ENCODE measurements at regions not wholly inside any gene's neighbourhood (a gene's known extent, or its start where the extent isn't known, plus 50 kb on each side); places are given as distances from the start of the nearest gene placed in this dataset.

GRCh38 chrX:9196961-9197640 lies 163.2 kb upstream of the FAM9B start:
- DNase-seq: no peak

GRCh38 chrX:9204560-9204959 lies 170.6 kb upstream of the FAM9B start:
- DNase-seq: no peak

GRCh38 chrX:9205599-9206223 lies 171.8 kb upstream of the FAM9B start:
- no peak for DNase-seq

- no peak for DNase-seq
These were observed 173.2 kb upstream of the FAM9B start for GRCh38 chrX:9207142-9207541.

- no peak for DNase-seq
These were observed 177.3 kb upstream of the FAM9B start for GRCh38 chrX:9211269-9211668.

GRCh38 chrX:9221781-9222180 lies 187.9 kb upstream of the FAM9B start:
- DNase-seq: no peak

GRCh38 chrX:9222299-9222698 lies 188.4 kb upstream of the FAM9B start:
- DNase-seq: no peak

- DNase-seq: no peak
These were observed 193.3 kb upstream of the FAM9B start for GRCh38 chrX:9227276-9227675.

- no peak for DNase-seq
These were observed 197.6 kb upstream of the FAM9B start for GRCh38 chrX:9231491-9231890.

- DNase-seq: no peak
These were observed 199.2 kb upstream of the FAM9B start for GRCh38 chrX:9233141-9233540.

- DNase-seq: no peak
These were observed 200.4 kb upstream of the FAM9B start for GRCh38 chrX:9234315-9234714.

- DNase-seq: no peak
These were observed 201.8 kb upstream of the FAM9B start for GRCh38 chrX:9235722-9236121.

- no peak for DNase-seq
These were observed 207.0 kb upstream of the FAM9B start for GRCh38 chrX:9240956-9241355.

GRCh38 chrX:9241427-9241826 lies 207.5 kb upstream of the FAM9B start:
- DNase-seq: no peak

GRCh38 chrX:9249051-9249846 lies 215.3 kb upstream of the FAM9B start:
- DNase-seq: no peak

- no peak for DNase-seq
These were observed 212.7 kb upstream of the TBL1X start for GRCh38 chrX:9252182-9252581.

- no peak for DNase-seq
These were observed 211.6 kb upstream of the TBL1X start for GRCh38 chrX:9253211-9253610.

- DNase-seq: no peak
These were observed 207.0 kb upstream of the TBL1X start for GRCh38 chrX:9257718-9258420.

GRCh38 chrX:9258421-9259104 lies 206.3 kb upstream of the TBL1X start:
- no peak for DNase-seq

GRCh38 chrX:9260603-9261002 lies 204.3 kb upstream of the TBL1X start:
- no peak for DNase-seq

GRCh38 chrX:9267415-9267814 lies 197.4 kb upstream of the TBL1X start:
- DNase-seq: no peak

- DNase-seq: no peak
These were observed 195.7 kb upstream of the TBL1X start for GRCh38 chrX:9269134-9269533.

All from NCI-H2029 (cell line).